ENCODE measurements at regions not wholly inside any gene's neighbourhood (a gene's known extent, or its start where the extent isn't known, plus 50 kb on each side); places are given as distances from the start of the nearest gene placed in this dataset.

- intact Hi-C loops (cut with DNase I), result no loop called here
- DNase-seq, result no peak
- 15 to 21% methylated on average over 1 of the region's 1 CpG for WGBS, 2 donors
- no peak for TF ChIP-seq CTCF (IDR thresholded peaks at IDR 0.05)
- Histone ChIP-seq H3K4me3 (no peak overlapping the region), H3K27ac (no peak overlapping the region), H3K27me3 (no peaks in the 10 kb centered on the region), H3K36me3 (no peaks in the 10 kb centered on the region), H3K9me3 (peaks cover 0 to 4% (median 0%) of the 10 kb centered on the region in 11 donors), H3K4me1 (no peaks in the 10 kb centered on the region)
- no peak for ATAC-seq
Measured at GRCh38 chr2:78873526-78873925, 152.0 kb upstream of the REG3G start.

GRCh38 chr2:78876316-78876688, 149.2 kb upstream of the REG3G start:
- Histone ChIP-seq H3K4me1 (no peaks in the 10 kb centered on the region), H3K9me3 (no peaks in the 10 kb centered on the region), H3K4me3 (no peak overlapping the region), H3K36me3 (no peaks in the 10 kb centered on the region), H3K27ac (no peak overlapping the region), H3K27me3 (no peaks in the 10 kb centered on the region)
- ATAC-seq, result no peak
- intact Hi-C loops (cut with DNase I), result no loop called here
- 61 to 64% methylated on average over 2 of the region's 2 CpGs for WGBS, 2 donors
- TF ChIP-seq CTCF (IDR thresholded peaks at IDR 0.05), result no peak
- DNase-seq, result no peak

GRCh38 chr2:78887446-78887845, 138.1 kb upstream of the REG3G start:
- 69 to 74% methylated on average over 1 of the region's 1 CpG for WGBS, 2 donors
- DNase-seq, result no peak
- no peaks in the 10 kb centered on the region for H3K36me3 ChIP-seq
- no peaks in the 10 kb centered on the region for H3K27me3 ChIP-seq
- H3K27ac ChIP-seq, result no peak overlapping the region
- intact Hi-C loops (cut with DNase I), result no loop called here
- H3K4me1 ChIP-seq, result no peaks in the 10 kb centered on the region
- no peak for ATAC-seq
- no peak for TF ChIP-seq CTCF (IDR thresholded peaks at IDR 0.05)
- no peaks in the 10 kb centered on the region for H3K9me3 ChIP-seq
- no peak overlapping the region for H3K4me3 ChIP-seq

- DNase-seq (no peak), ATAC-seq (no peak)
- no peaks in the 10 kb centered on the region for H3K36me3 ChIP-seq
- intact Hi-C loops (cut with DNase I), result no loop called here
- no peaks in the 10 kb centered on the region for H3K27me3 ChIP-seq
- no peak for TF ChIP-seq CTCF (IDR thresholded peaks at IDR 0.05)
- H3K27ac ChIP-seq, result no peak overlapping the region
- H3K9me3 ChIP-seq, result no peaks in the 10 kb centered on the region
- 66 to 70% methylated on average over 2 of the region's 2 CpGs for WGBS, 2 donors
- no peaks in the 10 kb centered on the region for H3K4me1 ChIP-seq
- no peak overlapping the region for H3K4me3 ChIP-seq
Measured at GRCh38 chr2:78890935-78891334, 134.6 kb upstream of the REG3G start.

GRCh38 chr2:78892295-78892694, 133.2 kb upstream of the REG3G start:
- Histone ChIP-seq H3K9me3 (no peaks in the 10 kb centered on the region), H3K36me3 (no peaks in the 10 kb centered on the region), H3K4me1 (no peaks in the 10 kb centered on the region), H3K27ac (no peak overlapping the region), H3K27me3 (no peaks in the 10 kb centered on the region), H3K4me3 (no peak overlapping the region)
- intact Hi-C loops (cut with DNase I), result no loop called here
- ATAC-seq (no peak), DNase-seq (no peak)
- no peak for TF ChIP-seq CTCF (IDR thresholded peaks at IDR 0.05)
- WGBS, 2 donors, result 74 to 77% methylated on average over 3 of the region's 3 CpGs
